ENCODE measurements at regions not wholly inside any gene's neighbourhood (a gene's known extent, or its start where the extent isn't known, plus 50 kb on each side); places are given as distances from the start of the nearest gene placed in this dataset.

- TF ChIP-seq POLR2AphosphoS5 (IDR thresholded peaks at IDR 0.05) (no peak), CTCF (IDR thresholded peaks at IDR 0.05) (no peak), POLR2A (IDR thresholded peaks at IDR 0.05) (no peak), EP300 (IDR thresholded peaks at IDR 0.05) (no peak)
Observed at GRCh38 chr2:38509947-38510326, 92.8 kb downstream of the HNRNPLL start.

Measured in suprapubic skin (tissue), 4 donors.